HG02970 (cell line): ENCODE measurements at regions not wholly inside any gene's neighbourhood (a gene's known extent, or its start where the extent isn't known, plus 50 kb on each side); places are given as distances from the start of the nearest gene placed in this dataset.
A peak's percentile ranks its signal among the peaks of the same experiment; 100 is the strongest.

ENCODE experiments used
- ATAC-seq: cut with Tn5 transposase; IDR thresholded peaks from one replicate; pipeline ENCODE4 v1.9.1; 2021; ENCODE audit warnings: mild to moderate bottlenecking, moderate library complexity, moderate number of reproducible peaks; ENCODE audit not compliant: unreplicated experiment, low FRiP score

DNA sequence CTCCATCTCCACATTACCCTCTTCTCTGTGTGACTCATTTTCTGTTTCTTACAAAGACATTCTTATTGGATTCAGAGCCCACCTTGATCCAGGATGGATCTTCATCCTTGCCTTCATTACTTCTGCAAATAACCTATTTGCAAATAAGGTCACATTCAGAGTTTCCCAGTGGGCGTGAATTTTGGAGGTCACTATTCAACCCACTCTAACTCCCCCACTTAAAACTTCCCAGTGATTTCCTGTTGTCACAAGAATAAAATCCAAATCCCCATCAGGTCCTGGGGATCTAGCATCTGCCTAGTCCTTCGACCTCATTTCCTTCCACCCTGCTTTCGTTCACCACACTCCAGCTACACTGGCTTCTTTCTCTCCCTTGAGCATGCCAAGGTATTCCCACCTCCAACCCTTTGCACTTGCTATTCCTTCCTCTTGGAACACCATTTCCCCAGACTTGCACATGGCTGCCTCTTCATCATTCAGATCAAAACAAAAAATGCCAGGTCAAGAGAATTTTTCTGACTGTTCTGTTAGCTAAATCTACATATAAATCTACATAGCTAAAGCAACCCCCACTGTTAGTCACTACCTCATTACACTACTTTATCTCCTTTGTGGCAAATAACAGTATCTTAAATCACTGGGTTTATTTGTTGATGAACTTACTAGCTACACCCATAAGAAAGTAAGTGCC lies 187.2 kb downstream of the TOMM20 start:
- no peak for ATAC-seq

DNA sequence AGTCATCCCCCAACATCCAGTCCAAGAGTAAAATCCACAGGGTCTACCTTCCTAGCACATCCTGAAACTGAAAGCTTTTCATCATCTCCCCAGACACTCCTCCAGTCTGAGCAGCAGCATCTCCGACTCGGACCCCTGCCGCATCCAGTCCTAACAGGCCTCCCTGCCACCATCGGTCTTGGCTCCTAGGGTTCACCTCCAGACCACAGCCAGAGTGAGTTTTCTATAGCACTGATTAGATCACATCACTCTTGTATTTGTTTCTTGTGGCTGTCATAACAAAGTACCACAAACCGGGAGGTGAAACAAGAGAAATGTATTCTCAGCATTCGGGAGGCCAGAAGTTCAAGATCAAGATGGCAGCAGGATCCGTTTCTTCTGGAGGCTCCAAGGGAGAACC lies 187.8 kb downstream of the TOMM20 start:
- ATAC-seq: no peak

- ATAC-seq: no peak
These were observed 189.7 kb downstream of the TOMM20 start for GRCh38 chr1:234938924-234939323.

DNA sequence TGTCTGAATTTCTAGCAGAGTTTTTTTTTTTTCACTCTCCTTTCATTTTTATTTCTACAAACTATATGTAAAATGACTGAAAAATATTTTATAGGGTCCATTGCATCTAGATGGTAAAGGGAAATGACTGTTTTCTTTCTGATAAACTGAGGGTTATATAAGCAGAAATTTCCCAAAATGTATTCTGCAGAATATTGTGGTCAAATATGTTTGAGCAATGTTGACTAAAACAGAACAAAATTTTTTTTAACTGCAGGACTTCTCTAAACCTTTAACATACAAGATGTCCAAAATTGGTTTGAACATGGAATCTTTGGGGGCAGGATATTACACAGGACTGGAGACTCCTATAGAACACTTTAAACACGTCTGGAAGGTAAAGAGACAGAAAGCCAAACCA lies 190.5 kb downstream of the TOMM20 start:
- no peak for ATAC-seq

DNA sequence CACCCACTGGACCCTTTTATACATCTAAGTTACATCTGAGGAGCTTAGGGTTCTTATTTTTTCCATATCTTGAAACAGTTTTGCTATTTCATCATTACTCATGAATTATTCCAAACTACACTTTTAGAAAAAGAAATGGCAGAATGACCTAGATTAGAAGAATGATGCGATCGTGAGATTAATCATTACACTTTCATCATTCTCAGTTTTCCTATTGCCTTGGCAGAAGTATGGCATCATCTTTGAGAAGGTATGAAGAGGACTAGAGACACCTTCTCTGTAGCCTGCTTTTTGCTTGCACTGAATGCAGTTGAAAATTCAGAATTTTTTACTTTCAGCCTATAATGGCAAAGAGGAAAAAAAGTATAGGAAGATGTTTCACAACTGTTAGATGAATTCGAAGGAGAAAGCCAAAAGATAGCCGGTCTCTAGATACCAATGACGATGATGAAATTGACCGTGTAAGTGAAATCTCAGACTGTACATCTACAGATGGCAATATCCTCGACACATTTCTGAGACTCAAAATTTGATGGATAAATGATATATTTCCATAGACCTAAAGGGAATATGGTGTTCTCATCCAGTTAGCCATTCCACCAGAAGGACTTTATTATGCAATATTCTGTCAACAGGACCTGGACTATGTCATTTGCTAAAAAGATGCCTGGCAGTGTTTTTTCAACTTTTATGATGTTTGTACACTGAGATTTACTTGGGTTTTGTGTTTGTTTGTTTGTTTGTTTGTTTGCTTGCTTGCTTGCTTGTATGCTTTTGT lies 191.8 kb downstream of the TOMM20 start:
- ATAC-seq: no peak

GRCh38 chr1:234934611-234935033 lies 194.0 kb downstream of the TOMM20 start:
- ATAC-seq: no peak

DNA sequence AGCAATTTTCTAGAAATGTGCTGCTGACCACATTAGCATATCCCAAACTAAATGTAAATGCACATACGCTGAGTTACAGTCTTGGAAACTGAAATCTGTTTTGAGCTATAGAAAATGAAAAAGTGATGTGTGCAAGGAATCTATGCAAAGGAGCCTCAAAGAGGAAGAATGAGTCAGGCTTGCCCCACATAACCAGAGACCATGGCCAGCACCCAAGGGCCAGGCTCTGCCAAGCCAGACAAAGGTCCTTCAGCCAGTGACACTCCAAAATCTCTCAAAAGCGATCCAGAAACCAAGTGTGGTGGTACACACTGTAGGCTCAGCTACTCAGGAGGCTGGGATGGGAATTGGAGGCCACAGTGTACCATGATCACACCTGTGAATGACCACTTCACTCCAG lies 195.2 kb downstream of the TOMM20 start:
- no peak for ATAC-seq

GRCh38 chr1:234932511-234933430 lies 195.9 kb downstream of the TOMM20 start:
- no peak for ATAC-seq

DNA sequence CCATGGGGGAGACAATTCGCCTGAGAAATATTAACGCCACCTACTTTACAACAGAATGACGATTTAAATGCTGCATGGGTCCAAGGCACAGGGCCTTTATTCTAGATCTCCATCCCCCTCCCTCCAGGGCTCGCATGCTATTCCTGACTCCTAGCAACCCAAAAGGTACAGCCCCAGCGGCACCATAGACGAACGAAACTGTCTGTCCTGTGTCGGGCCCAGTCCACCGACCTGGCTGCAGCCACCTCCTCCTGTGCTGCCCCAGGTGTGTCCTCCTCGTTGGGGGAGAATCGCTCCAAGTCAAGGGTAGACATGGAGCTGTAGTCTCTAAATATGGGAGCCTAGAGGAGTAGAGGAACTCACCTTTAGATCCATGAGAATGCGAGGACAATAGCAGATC lies 196.5 kb downstream of the TOMM20 start:
- ATAC-seq: no peak

DNA sequence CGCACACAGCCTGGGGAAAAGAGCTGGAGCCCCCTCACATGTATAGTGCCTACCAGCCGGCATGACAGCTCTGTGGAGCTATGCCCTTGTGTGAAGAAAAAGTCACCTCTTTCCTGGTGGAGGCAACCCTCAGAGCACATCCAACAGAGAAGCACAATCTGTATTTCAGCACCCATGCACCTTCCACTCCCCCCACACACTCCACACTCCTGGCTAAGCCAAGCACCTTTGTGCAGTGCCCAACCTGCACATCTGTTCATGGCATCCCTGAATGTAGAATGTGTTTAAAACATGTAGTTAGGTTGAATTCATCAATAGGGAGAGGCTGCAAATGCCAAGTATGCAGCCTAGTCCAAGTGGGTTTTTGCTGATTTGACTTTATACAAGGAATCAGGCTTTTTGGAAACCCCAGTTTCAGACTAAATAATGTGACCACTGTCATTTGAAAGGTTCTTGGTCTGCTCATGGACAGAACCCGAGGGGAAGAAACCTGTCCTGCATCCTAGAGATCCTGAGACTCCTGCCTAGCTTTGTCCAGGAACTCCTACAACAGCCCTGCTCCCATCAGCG lies 197.1 kb downstream of the TOMM20 start:
- no peak for ATAC-seq

- ATAC-seq: no peak
These were observed 199.3 kb downstream of the TOMM20 start for GRCh38 chr1:234929369-234929768.

DNA sequence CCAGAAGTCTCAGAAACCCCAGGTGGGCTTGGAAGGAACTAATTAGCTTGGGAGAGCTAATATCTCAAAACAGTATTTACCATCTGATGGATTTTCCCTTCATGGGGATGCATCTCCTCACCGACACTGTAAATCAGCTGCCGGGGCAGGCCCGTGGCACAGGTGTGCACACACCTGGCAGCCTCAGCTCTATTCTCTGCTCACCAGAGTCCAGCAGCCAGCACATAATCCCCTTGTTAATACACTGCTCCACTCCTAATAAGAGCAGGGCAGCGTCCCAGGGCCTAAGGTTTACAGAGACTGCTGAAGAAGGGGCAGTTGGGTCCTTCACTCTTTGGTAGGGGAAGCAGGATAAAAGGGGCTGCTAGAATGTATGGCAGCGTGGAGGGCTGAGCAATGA lies 200.0 kb downstream of the TOMM20 start:
- no peak for ATAC-seq

GRCh38 chr1:234927971-234928640 lies 200.5 kb downstream of the TOMM20 start:
- no peak for ATAC-seq

DNA sequence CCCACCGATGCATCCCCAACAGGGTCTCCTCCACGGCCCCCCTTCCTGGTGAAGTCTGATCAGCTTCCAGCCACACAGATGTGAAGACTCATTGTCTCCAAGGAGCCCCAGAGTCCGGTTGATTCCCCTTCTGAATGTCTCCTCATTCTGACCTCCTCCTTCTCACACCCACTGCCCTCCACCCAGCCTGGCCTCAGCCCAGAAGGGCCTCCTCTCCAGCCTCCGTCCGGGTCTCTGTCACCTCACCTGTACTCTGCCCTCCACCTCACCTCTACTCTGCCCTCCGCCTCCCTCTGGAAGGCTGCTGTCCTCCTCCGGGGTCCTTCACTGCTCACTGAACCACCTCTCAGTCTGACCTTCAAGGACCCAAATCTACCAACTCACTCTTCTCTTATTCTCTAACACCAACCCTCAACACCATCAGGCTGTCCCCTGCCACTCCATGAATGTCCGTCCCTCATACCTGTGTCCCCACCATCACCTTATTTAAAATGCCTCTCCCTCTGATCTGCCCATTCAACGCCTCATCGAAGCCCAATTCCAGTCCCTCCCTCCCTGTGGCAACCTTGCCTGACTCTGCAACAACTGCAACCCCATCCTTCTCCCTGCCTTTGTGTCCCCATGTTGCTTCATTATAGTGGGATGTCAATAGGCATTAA lies 201.2 kb downstream of the TOMM20 start:
- ATAC-seq: no peak

- peak; percentile 73 for ATAC-seq
These were observed 201.9 kb downstream of the TOMM20 start for GRCh38 chr1:234926559-234927311.

- peak; percentile 17 for ATAC-seq
These were observed 202.4 kb downstream of the TOMM20 start for GRCh38 chr1:234926264-234926558.

GRCh38 chr1:234925440-234926263 lies 203.0 kb downstream of the TOMM20 start:
- ATAC-seq: no peak
